Suprapubic skin (tissue), 4 donors: ENCODE measurements at regions not wholly inside any gene's neighbourhood (a gene's known extent, or its start where the extent isn't known, plus 50 kb on each side); places are given as distances from the start of the nearest gene placed in this dataset.

Experiments
- EP300 ChIP-seq: sonication (generic); formaldehyde crosslinking; IDR thresholded peaks from one replicate; pipeline ENCODE4 v1.6.1; 2017; ENCODE audit warnings: antibody characterized with exemption
- POLR2A ChIP-seq, 2 donors: fragments of 450-650 bp; IDR thresholded peaks; one replicate each; pipeline ENCODE4 v1.6.1; 2017; ENCODE audit warnings: antibody characterized with exemption in 2 of 2, mild to moderate bottlenecking in 2 of 2, moderate library complexity in 2 of 2
- POLR2AphosphoS5 ChIP-seq, 3 donors: sonication (generic); formaldehyde crosslinking; IDR thresholded peaks; one replicate each; pipeline ENCODE4 v1.6.1; 2017; ENCODE audit warnings: antibody characterized with exemption in 3 of 3
- TF ChIP-seq, protein P1 (sequence below), 2 donors: fragments of 200-600 bp in 1 of 2; fragments of 450-650 bp in 1 of 2; sonication (generic) in 1 of 2; IDR thresholded peaks; one replicate each; pipeline ENCODE4 v1.5.1; 2016 to 2019; ENCODE audit warnings: antibody characterized with exemption in 2 of 2, mild to moderate bottlenecking in 1 of 2, moderate library complexity in 1 of 2

DNA sequence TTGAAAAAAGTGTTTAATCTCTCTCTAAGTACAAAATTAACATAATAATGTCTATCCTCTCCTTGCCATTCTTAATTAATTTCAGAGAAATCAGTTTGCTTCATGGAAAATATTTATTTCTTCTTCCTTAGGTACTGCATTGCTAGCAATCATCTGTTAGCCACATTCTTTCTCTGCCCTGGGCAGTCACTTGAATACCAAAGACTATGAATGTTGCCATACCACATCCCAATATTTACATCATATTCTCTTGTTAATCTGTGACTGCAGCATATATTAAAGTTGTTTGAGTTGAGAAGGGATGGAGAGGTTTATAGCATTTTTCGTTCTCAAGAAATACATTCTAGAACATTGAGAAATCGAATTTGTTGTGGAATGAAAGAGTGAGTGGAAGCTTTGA is 672.8 kb downstream of the PCDH7 start:
- TF ChIP-seq EP300: no peak
- TF ChIP-seq, protein P1, sequence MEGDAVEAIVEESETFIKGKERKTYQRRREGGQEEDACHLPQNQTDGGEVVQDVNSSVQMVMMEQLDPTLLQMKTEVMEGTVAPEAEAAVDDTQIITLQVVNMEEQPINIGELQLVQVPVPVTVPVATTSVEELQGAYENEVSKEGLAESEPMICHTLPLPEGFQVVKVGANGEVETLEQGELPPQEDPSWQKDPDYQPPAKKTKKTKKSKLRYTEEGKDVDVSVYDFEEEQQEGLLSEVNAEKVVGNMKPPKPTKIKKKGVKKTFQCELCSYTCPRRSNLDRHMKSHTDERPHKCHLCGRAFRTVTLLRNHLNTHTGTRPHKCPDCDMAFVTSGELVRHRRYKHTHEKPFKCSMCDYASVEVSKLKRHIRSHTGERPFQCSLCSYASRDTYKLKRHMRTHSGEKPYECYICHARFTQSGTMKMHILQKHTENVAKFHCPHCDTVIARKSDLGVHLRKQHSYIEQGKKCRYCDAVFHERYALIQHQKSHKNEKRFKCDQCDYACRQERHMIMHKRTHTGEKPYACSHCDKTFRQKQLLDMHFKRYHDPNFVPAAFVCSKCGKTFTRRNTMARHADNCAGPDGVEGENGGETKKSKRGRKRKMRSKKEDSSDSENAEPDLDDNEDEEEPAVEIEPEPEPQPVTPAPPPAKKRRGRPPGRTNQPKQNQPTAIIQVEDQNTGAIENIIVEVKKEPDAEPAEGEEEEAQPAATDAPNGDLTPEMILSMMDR (IDR thresholded peaks at IDR 0.05): no peak
- TF ChIP-seq POLR2A (IDR thresholded peaks at IDR 0.05): no peak
- TF ChIP-seq POLR2AphosphoS5 (IDR thresholded peaks at IDR 0.05): no peak
